ENCODE measurements at regions not wholly inside any gene's neighbourhood (a gene's known extent, or its start where the extent isn't known, plus 50 kb on each side); places are given as distances from the start of the nearest gene placed in this dataset.

DNA sequence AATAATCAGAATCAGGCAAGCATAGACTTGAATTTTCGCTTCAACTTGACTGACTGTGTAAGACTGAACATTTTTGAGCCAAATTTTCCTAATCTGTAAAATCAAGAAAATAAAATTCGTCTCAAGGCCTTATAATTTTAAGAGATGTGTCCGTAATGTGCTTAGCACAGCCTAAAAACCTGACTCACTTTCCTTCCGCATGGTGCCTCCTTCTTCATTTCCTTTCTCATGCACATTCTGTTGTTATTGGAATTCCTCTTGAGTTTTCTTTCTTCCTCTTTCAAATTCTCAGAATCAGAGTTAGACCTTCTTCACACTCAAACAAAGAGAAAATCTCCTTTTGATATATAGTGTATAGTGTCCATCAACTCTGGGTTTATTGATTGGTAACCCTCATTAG is 208.9 kb upstream of the SLIT2 start:
- Histone ChIP-seq H2AK5ac (ENCODE audit: insufficient read length, low read length) (no peak overlapping the region), H3K14ac (ENCODE audit: insufficient read depth, low read length) (no peak overlapping the region), H2BK120ac (ENCODE audit: low read depth, low read length, poor library complexity, severe bottlenecking) (no peak overlapping the region), H3K18ac (ENCODE audit: insufficient read length, low read depth, low read length) (no peak overlapping the region), H4K91ac (ENCODE audit: insufficient read length, low read depth, low read length) (no peak overlapping the region), H2BK12ac (ENCODE audit: insufficient read length, low read depth, low read length) (no peak overlapping the region), H3T11ph (ENCODE audit: low read length) (no peak overlapping the region), H3K23me2 (ENCODE audit: insufficient read length, low read depth, low read length, poor library complexity, severe bottlenecking) (no peaks in the 10 kb centered on the region), H4K5ac (ENCODE audit: insufficient read length, low read depth, low read length) (no peak overlapping the region), H2BK20ac (ENCODE audit: low read depth, low read length, poor library complexity, severe bottlenecking) (no peak overlapping the region), H3K79me2 (ENCODE audit: insufficient read depth, low read length) (no peaks in the 10 kb centered on the region), H2AFZ (ENCODE audit: low read length) (no peak overlapping the region), H3K4me1 (ENCODE audit: insufficient read depth, low read length) (peaks cover 6% of the 10 kb centered on the region), H3K27ac (ENCODE audit: insufficient read length, low read depth, low read length) (no peak overlapping the region), H3K79me1 (ENCODE audit: insufficient read depth, low read depth, low read length, poor library complexity, severe bottlenecking) (no peaks in the 10 kb centered on the region), H2BK15ac (ENCODE audit: low read depth, low read length) (no peak overlapping the region), H3K23ac (ENCODE audit: insufficient read length, low read depth, low read length) (no peak overlapping the region), H2BK5ac (ENCODE audit: insufficient read length, low read length) (no peak overlapping the region), H3K27me3 (ENCODE audit: insufficient read depth, low read length) (no peaks in the 10 kb centered on the region), H4K8ac (replicated peaks; ENCODE audit: insufficient read length, low read depth, low read length) (no peak overlapping the region), H3K9me3 (ENCODE audit: control insufficient read depth, low read depth, low read length) (no peaks in the 10 kb centered on the region), H4K20me1 (ENCODE audit: control insufficient read depth, insufficient read depth, insufficient read length) (no peaks in the 10 kb centered on the region), H3K56ac (ENCODE audit: insufficient read length, low read depth, low read length) (no peak overlapping the region), H3K9ac (ENCODE audit: extremely low read depth, insufficient read length, low read length) (no peak overlapping the region), H3K4me2 (ENCODE audit: insufficient read depth, insufficient read length, low read length) (no peak overlapping the region), H3K4ac (ENCODE audit: low read depth, low read length) (no peak overlapping the region)
- WGBS (ENCODE audit: extremely low coverage, insufficient read length, low lambda C conversion rate) = no CpG with 5 or more reads among the region's 4 CpGs
- TF ChIP-seq, protein P1, sequence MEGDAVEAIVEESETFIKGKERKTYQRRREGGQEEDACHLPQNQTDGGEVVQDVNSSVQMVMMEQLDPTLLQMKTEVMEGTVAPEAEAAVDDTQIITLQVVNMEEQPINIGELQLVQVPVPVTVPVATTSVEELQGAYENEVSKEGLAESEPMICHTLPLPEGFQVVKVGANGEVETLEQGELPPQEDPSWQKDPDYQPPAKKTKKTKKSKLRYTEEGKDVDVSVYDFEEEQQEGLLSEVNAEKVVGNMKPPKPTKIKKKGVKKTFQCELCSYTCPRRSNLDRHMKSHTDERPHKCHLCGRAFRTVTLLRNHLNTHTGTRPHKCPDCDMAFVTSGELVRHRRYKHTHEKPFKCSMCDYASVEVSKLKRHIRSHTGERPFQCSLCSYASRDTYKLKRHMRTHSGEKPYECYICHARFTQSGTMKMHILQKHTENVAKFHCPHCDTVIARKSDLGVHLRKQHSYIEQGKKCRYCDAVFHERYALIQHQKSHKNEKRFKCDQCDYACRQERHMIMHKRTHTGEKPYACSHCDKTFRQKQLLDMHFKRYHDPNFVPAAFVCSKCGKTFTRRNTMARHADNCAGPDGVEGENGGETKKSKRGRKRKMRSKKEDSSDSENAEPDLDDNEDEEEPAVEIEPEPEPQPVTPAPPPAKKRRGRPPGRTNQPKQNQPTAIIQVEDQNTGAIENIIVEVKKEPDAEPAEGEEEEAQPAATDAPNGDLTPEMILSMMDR (conservative IDR thresholded peaks at IDR 0.05) = no peak
- H3K27me3 Mint-ChIP-seq (ENCODE audit: low read depth) = no peaks in the 10 kb centered on the region
- no peaks in the 10 kb centered on the region for H3K36me3 Mint-ChIP-seq (ENCODE audit: insufficient read depth in 1 of 3, low read depth in 3 of 3)
- no peak for DNase-seq
- H3K9me3 Mint-ChIP-seq = no peaks in the 10 kb centered on the region
- H3K4me1 Mint-ChIP-seq = peaks cover 13 to 15% of the 10 kb centered on the region in 2 experiments
- no peak overlapping the region for H3K27ac Mint-ChIP-seq
- H3K4me3 Mint-ChIP-seq = no peak overlapping the region
